Pancreas (tissue), 10 donors: ENCODE measurements at regions not wholly inside any gene's neighbourhood (a gene's known extent, or its start where the extent isn't known, plus 50 kb on each side); places are given as distances from the start of the nearest gene placed in this dataset.

Source experiments
- ATAC-seq, 4 donors: fragments of 200-7000 bp; cut with Tn5 transposase; one replicate each; pipeline versions ENCODE4 v1.8.0 to v1.9.1; 2020; ENCODE audit warnings: mild to moderate bottlenecking in 4 of 4, moderate library complexity in 4 of 4
- DNase-seq, 6 donors: peaks; one replicate each; pipeline ENCODE4 v3.0.0-alpha.2; 2020
- FAIRE-seq: peaks from 2 replicates; lab custom pipeline; 2012; peaks lifted over from hg19 to GRCh38; lab: Jason Lieb, UNC
- H3K27ac ChIP-seq, 4 donors: fragments of 200-600 bp; sonication (generic); 1 replicate in 3 of 4; 2 replicates in 1 of 4; pipeline versions ENCODE4 v1.5.0 to v1.8.0; 2020
- H3K27me3 ChIP-seq, 4 donors: fragments of 200-600 bp; one replicate each; pipeline ENCODE4 v1.8.0; 2021
- H3K36me3 ChIP-seq, 3 donors: fragments of 200-600 bp; sonication (generic) in 1 of 3; one replicate each; pipeline versions ENCODE4 v1.5.0 to v1.8.0; 2020 to 2021
- H3K4me1 ChIP-seq, 3 donors: fragments of 200-600 bp; one replicate each; pipeline ENCODE4 v1.8.0; 2021
- H3K4me3 ChIP-seq, 4 donors: fragments of 200-600 bp; sonication (generic) in 2 of 4; one replicate each; pipeline versions ENCODE4 v1.5.0 to v1.8.0; 2020 to 2021
- H3K9me3 ChIP-seq, 4 donors: fragments of 200-600 bp; one replicate each; pipeline ENCODE4 v1.8.0; 2021
- CTCF ChIP-seq, 4 donors: fragments of 200-600 bp; sonication (generic) in 3 of 4; IDR thresholded peaks; one replicate each; pipeline versions ENCODE4 v1.5.0 to v1.8.0; 2021; ENCODE audit warnings: antibody characterized with exemption in 4 of 4
- WGBS, 2 donors: extraction: QIAGEN DNeasy Blood & Tissue Kit; methylation state at CpG; one replicate each; pipeline ENCODE4 v1.1.7; 2013; 5-methylcytosine and 5-hydroxymethylcytosine counted together
- intact Hi-C, 3 donors: fragments of 100-400 bp; cut with DNase I; formaldehyde crosslinking; loops; one replicate each; pipeline versions ENCODE4 v1.11.1 to v1.14.2; 2022
- donor health status: healthy with polysubstance abuse.
- donor health status: DM: no; HTN: no; CAD: no; lungs with moderate emphysema.
- donor health status: DM: no; HTN: no; CAD: no.
- donor health status: control.
- donor health status: control.
- donor health status: Bipolar disorder and iron deficiency.
- donor health status: DM: yes; HTN: yes; CAD: no.
- donor health status: DM: no; HTN: no; CAD: no.
- donor health status: DM: no; HTN: no; CAD: no.
- donor health status: DM: yes; HTN: yes; CAD: no.

GRCh38 chr11:115119146-115119545, 385.1 kb downstream of the CADM1 start:
- DNase-seq (no peak), ATAC-seq (no peak), FAIRE-seq (no peak)
- Histone ChIP-seq H3K36me3 (no peaks in the 10 kb centered on the region), H3K9me3 (no peaks in the 10 kb centered on the region), H3K4me3 (no peak overlapping the region), H3K27ac (no peak overlapping the region), H3K4me1 (no peaks in the 10 kb centered on the region), H3K27me3 (no peaks in the 10 kb centered on the region)
- no peak for TF ChIP-seq CTCF (IDR thresholded peaks at IDR 0.05)
- 64 to 72% methylated on average over 6 of the region's 6 CpGs for whole genome bisulfite sequencing, 2 donors
- intact Hi-C loops = no loop called here
